B cell (primary cell): ENCODE measurements at regions not wholly inside any gene's neighbourhood (a gene's known extent, or its start where the extent isn't known, plus 50 kb on each side); places are given as distances from the start of the nearest gene placed in this dataset.

Experiments
- EZH2 ChIP-seq: IDR thresholded peaks from 2 replicates; pipeline ENCODE4 v1.6.1; 2012; ENCODE audit warnings: borderline replicate concordance, low read depth, mild to moderate bottlenecking, moderate library complexity, low read length; ENCODE audit not compliant: insufficient read depth, poor library complexity, severe bottlenecking
- TF ChIP-seq, protein P1 (sequence below): fragments of 200-600 bp; IDR thresholded peaks from one replicate; pipeline ENCODE4 v1.8.0; 2022; ENCODE audit warnings: antibody characterized with exemption, mild to moderate bottlenecking

DNA sequence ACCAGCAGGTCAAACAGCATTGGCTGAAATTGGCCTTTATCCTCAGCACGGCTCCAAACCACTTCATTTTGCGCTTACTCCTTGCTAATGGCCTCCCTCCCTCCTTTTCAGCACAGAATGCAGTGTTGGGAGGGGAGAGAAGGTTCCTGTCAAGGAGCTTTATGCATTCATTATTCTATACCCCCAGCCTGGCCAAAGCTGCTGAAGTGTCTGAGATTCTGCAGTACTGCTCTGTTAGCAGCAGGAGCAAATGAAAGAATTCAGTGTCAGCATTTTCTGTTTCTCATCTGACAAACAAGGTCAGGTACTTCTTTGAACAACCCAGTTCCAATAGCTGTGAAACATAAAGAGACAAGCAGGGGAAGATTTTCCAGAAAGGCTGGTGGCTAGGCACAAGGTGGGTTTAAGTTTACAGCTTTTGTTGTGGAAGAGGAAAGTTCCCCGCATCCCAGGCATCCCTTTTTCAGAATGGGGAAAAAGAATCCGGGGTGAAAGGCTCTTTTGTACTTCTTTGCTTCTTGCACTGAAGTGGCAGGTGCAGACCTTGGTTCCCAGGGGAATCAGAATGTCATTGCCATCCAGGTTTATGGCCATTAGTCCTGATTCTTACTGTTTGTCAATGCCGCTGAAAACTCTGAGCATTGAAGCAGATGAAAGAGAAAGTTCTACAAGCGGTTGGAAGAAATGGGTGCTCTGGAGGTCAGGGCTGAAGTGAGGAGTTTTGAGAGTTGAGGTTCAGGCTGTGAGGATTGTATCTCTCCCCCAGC lies 109.3 kb upstream of the APC start:
- TF ChIP-seq, protein P1, sequence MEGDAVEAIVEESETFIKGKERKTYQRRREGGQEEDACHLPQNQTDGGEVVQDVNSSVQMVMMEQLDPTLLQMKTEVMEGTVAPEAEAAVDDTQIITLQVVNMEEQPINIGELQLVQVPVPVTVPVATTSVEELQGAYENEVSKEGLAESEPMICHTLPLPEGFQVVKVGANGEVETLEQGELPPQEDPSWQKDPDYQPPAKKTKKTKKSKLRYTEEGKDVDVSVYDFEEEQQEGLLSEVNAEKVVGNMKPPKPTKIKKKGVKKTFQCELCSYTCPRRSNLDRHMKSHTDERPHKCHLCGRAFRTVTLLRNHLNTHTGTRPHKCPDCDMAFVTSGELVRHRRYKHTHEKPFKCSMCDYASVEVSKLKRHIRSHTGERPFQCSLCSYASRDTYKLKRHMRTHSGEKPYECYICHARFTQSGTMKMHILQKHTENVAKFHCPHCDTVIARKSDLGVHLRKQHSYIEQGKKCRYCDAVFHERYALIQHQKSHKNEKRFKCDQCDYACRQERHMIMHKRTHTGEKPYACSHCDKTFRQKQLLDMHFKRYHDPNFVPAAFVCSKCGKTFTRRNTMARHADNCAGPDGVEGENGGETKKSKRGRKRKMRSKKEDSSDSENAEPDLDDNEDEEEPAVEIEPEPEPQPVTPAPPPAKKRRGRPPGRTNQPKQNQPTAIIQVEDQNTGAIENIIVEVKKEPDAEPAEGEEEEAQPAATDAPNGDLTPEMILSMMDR = no peak
- TF ChIP-seq EZH2 = no peak
